Activated naive CD4-positive, alpha-beta T cell treated with anti-CD3 and anti-CD28 coated beads, Interleukin-2, amount 10 ng/mL, durations not matched to agents 7 days and 5 days (primary cell): ENCODE measurements at regions not wholly inside any gene's neighbourhood (a gene's known extent, or its start where the extent isn't known, plus 50 kb on each side); places are given as distances from the start of the nearest gene placed in this dataset.

Experiments
- CTCF ChIA-PET: fragments of 350-600 bp; sonication (Branson Sonifier 250); formaldehyde crosslinking; loops from one replicate; lab custom pipeline; 2021; ENCODE audit warnings: antibody characterized with exemption; lab: Charles Lee
- DNase-seq: peaks from one replicate; pipeline ENCODE4 v3.0.0-alpha.2; 2020
- H3K27ac Mint-ChIP-seq: one replicate; pipeline ENCODE4 v1.8.0; 2021; ENCODE audit warnings: mild to moderate bottlenecking, moderate library complexity, mixed read lengths
- H3K27me3 Mint-ChIP-seq: one replicate; pipeline ENCODE4 v1.8.0; 2021; ENCODE audit warnings: mild to moderate bottlenecking, mixed read lengths
- H3K36me3 Mint-ChIP-seq: one replicate; pipeline ENCODE4 v1.8.0; 2021; ENCODE audit warnings: mixed read lengths
- H3K4me1 Mint-ChIP-seq: one replicate; pipeline ENCODE4 v1.8.0; 2021; ENCODE audit warnings: mixed read lengths
- H3K4me3 Mint-ChIP-seq: one replicate; pipeline ENCODE4 v1.8.0; 2021; ENCODE audit warnings: mild to moderate bottlenecking, moderate library complexity, mixed read lengths
- H3K9me3 Mint-ChIP-seq: one replicate; pipeline ENCODE4 v1.8.0; 2021; ENCODE audit warnings: mixed read lengths

DNA sequence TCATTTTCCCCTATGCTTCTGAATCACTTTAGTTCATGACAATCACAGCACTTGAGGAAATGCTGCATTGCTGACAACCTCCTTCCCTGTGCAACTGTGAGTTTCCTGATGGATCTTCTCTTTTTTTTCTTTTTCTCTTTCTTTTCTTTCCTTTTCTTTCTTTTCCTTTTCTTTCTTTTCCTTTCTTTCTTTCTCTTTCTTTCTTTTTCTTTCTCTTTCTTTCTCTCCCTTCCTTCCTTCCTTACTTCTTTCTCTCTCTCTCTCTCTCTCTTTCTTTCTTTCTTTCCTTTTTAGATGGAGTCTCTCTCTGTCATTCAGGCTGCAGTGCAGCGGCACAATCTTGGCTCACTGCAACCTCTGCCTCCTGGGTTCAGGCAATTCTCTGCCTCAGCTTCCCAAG lies 247.9 kb upstream of the HTR2A start:
- no peaks in the 10 kb centered on the region for H3K4me1 Mint-ChIP-seq
- no peak for DNase-seq
- H3K9me3 Mint-ChIP-seq, result no peaks in the 10 kb centered on the region
- H3K27ac Mint-ChIP-seq, result no peak overlapping the region
- no peak overlapping the region for H3K4me3 Mint-ChIP-seq
- peaks cover 4% of the 10 kb centered on the region for H3K27me3 Mint-ChIP-seq
- H3K36me3 Mint-ChIP-seq, result no peaks in the 10 kb centered on the region
- CTCF ChIA-PET, result no interaction called here

DNA sequence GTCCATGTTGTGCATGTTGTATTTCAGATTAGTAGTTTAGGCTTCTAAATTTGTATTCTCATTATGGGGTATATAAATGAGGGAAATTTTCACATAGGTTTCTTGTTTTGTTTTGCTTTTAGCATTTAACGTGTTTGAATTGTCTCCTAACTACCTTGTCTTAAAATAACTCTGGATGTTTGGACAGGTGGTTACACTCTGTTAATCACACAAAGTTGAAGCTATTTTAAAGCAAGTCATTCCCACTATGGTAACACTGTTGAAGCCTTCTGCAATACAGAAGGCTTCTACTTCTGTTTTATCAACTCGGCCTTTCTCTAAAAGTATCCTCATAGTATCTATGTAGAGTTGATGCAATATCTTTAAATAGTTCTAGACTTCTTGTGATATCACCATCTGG lies 245.3 kb upstream of the HTR2A start:
- no peak for DNase-seq
- no peaks in the 10 kb centered on the region for H3K4me1 Mint-ChIP-seq
- H3K4me3 Mint-ChIP-seq, result no peak overlapping the region
- no peak overlapping the region for H3K27ac Mint-ChIP-seq
- peaks cover 4% of the 10 kb centered on the region for H3K27me3 Mint-ChIP-seq
- H3K36me3 Mint-ChIP-seq, result no peaks in the 10 kb centered on the region
- CTCF ChIA-PET, result no interaction called here
- no peaks in the 10 kb centered on the region for H3K9me3 Mint-ChIP-seq

DNA sequence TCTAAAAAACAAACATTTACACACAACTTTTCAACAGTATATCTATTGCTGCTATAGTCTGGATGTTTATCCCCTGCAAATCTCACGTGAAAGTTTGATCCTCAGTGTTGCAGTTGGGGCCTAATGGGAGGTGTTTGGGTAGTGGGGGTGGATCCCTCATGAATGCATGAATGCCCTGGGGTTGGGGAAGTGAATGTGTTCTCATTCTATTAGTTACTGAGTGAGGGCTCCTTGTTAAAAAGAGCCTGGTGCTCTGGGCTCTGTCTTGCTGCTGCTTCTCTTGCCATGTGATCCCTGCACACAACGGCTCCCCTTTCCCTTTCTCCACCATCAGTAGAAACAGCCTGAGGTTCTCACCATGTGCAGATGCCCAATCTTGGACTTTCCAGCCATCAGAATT lies 242.7 kb upstream of the HTR2A start:
- H3K27ac Mint-ChIP-seq, result no peak overlapping the region
- no peaks in the 10 kb centered on the region for H3K36me3 Mint-ChIP-seq
- CTCF ChIA-PET, result no interaction called here
- H3K27me3 Mint-ChIP-seq, result no peaks in the 10 kb centered on the region
- no peaks in the 10 kb centered on the region for H3K4me1 Mint-ChIP-seq
- no peak overlapping the region for H3K4me3 Mint-ChIP-seq
- DNase-seq, result no peak
- H3K9me3 Mint-ChIP-seq, result no peaks in the 10 kb centered on the region

DNA sequence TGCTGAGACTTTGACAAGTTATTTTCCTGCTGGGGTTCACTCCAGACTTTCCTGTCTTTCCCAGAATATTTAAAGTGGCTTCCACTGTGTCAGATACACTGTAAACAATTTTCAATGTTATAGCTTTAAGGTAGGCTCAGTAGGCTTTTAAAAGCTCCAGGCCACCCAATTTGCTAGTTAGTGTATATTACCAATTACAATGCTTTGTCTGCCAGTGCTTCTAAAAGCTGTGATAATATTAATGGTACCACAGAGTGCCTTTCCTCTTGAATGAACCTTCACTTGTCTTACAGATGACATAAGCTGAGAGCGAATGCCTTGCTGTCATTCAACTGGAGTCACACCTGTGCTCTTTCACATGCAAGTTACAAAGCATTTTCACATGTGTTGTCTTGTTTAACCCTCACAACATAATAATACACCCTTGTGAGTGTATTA lies 239.7 kb upstream of the HTR2A start:
- CTCF ChIA-PET, result no interaction called here
- Mint-ChIP-seq H3K9me3 (no peaks in the 10 kb centered on the region), H3K36me3 (no peaks in the 10 kb centered on the region)

DNA sequence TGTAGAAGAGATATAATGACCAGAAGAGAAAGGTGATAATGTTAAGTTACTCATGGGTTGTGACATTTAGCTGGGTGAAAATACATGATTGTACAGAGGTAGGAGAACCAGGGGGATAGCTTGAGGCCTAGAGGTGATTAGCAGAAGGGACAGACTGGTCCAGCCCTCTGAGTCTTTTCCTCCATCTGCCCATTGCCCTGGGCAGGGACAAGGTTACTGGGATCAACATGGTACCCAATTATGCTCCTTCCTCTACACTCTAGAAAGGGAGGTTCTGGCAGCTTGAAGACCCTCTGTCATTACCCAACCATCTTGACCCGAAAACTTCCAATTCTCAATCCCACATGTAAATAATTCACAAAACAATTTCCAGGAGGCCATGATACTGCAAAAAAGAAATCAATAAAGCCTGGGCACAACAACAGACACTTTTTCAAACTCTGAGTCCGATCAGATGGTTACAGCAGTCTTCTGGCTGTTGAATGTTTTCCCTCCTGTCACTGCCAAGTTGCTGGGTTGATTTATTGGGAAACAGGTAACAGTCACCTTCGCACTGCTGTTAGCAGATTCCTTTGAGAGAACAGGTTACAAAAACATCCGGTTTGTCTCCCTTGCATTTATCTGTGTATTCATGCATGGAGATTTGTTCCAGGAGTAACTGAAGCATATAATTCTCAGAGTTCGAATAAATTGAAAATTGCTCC lies 239.1 kb upstream of the HTR2A start:
- Mint-ChIP-seq H3K27ac (no peak overlapping the region), H3K4me3 (no peak overlapping the region), H3K27me3 (no peaks in the 10 kb centered on the region), H3K9me3 (no peaks in the 10 kb centered on the region), H3K4me1 (no peaks in the 10 kb centered on the region), H3K36me3 (no peaks in the 10 kb centered on the region)
- no peak for DNase-seq
- CTCF ChIA-PET, result no interaction called here

More for the DNA sequence above, 239.7 kb upstream of the HTR2A start:
- no peak for DNase-seq
- Mint-ChIP-seq H3K27me3 (no peaks in the 10 kb centered on the region), H3K27ac (no peak overlapping the region), H3K4me1 (no peaks in the 10 kb centered on the region), H3K4me3 (no peak overlapping the region)

DNA sequence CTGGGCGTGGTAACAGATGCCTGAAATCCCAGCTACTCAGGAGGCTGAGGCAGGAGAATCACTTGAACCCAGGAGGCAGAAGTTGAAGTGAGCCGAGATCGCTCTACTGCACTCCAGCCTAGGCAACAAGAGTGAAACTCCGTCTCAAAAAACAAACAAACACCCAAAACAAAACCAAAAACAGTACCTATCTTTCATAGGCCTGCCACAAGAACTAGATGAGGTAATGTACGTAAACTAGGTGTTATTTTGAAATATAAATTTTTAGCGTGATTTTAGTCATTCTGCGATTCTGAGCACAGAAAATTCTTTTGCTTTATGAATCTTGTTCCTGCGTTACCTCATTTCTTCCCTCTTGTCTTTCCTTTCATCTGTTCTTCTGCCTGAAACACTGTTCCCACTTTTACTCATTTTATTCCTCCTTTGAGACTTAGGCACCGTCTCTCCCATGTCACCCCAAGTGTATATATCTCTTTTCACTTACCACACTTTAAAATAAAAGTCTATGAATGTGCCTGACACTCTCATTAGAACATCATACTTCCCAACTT lies 238.2 kb upstream of the HTR2A start:
- no peak overlapping the region for H3K27ac Mint-ChIP-seq
- DNase-seq, result no peak
- no peak overlapping the region for H3K4me3 Mint-ChIP-seq
- no peaks in the 10 kb centered on the region for H3K9me3 Mint-ChIP-seq
- CTCF ChIA-PET, result no interaction called here
- no peaks in the 10 kb centered on the region for H3K4me1 Mint-ChIP-seq
- no peaks in the 10 kb centered on the region for H3K27me3 Mint-ChIP-seq
- no peaks in the 10 kb centered on the region for H3K36me3 Mint-ChIP-seq

DNA sequence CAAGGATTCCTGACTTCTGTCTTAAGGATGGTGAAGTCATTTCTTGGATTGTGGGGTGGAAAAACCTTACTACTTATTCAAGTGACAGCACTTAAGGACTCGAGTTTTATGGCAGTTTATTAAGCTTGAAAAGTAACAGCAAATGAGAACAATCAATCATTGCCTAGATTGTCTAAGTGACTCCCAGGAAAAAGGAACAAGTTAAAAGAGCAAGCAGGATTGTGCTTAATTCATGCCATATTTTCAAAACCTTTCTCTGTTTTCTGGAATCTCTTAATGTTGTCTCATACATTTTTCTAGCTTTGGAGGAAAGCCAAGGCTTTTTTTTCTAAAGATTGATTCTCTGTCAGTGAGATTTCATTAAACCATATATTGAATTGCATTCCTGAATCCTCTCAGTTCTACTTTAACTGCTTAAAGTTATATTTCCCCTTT lies 236.2 kb upstream of the HTR2A start:
- Mint-ChIP-seq H3K27me3 (no peaks in the 10 kb centered on the region), H3K36me3 (no peaks in the 10 kb centered on the region), H3K4me3 (no peak overlapping the region), H3K4me1 (no peaks in the 10 kb centered on the region), H3K27ac (no peak overlapping the region), H3K9me3 (no peaks in the 10 kb centered on the region)
- CTCF ChIA-PET, result no interaction called here
- no peak for DNase-seq

DNA sequence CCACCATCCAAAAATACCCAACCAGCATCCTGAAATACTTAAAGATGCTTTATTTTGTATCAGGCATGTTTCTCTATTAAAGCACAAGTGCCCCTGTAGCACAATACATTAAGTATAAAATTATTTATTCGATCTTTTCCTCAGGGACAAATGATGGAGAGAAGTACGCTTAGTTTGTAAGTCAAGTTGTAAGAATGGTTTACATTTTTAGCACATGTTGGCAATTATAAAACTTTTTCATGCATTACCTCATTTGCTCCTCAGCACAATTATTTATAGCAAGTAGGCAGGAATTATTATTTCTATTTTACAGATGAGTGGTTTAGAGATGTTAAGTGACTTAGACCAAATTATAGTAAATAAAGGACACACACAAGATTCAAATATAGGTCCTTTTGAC lies 232.6 kb upstream of the HTR2A start:
- H3K27me3 Mint-ChIP-seq, result no peaks in the 10 kb centered on the region
- no peak overlapping the region for H3K27ac Mint-ChIP-seq
- no peaks in the 10 kb centered on the region for H3K36me3 Mint-ChIP-seq
- no peaks in the 10 kb centered on the region for H3K4me1 Mint-ChIP-seq
- H3K9me3 Mint-ChIP-seq, result no peaks in the 10 kb centered on the region
- no peak overlapping the region for H3K4me3 Mint-ChIP-seq
- DNase-seq, result no peak
- CTCF ChIA-PET, result no interaction called here

DNA sequence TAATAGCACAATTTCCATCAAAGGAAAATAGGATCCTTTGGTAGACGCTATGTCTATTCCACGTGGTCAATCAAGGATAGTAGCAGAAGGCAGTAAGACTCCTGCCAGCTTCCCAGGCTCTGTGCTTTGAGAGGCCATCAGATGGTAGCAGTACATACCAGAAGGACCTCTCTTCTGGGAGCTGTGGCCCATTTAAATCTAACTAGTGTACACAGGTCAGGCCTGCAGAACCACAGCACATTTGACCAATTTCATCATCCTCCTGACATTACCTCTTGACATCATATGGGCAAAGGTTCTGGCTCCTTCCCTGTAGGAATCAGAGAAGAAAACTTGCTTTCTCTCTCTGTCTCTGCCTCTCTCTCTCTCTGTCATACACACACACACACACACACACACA lies 229.6 kb upstream of the HTR2A start:
- no peak for DNase-seq
- H3K27me3 Mint-ChIP-seq, result no peaks in the 10 kb centered on the region
- CTCF ChIA-PET, result no interaction called here
- no peaks in the 10 kb centered on the region for H3K9me3 Mint-ChIP-seq
- H3K27ac Mint-ChIP-seq, result no peak overlapping the region
- no peak overlapping the region for H3K4me3 Mint-ChIP-seq
- no peaks in the 10 kb centered on the region for H3K36me3 Mint-ChIP-seq
- no peaks in the 10 kb centered on the region for H3K4me1 Mint-ChIP-seq

DNA sequence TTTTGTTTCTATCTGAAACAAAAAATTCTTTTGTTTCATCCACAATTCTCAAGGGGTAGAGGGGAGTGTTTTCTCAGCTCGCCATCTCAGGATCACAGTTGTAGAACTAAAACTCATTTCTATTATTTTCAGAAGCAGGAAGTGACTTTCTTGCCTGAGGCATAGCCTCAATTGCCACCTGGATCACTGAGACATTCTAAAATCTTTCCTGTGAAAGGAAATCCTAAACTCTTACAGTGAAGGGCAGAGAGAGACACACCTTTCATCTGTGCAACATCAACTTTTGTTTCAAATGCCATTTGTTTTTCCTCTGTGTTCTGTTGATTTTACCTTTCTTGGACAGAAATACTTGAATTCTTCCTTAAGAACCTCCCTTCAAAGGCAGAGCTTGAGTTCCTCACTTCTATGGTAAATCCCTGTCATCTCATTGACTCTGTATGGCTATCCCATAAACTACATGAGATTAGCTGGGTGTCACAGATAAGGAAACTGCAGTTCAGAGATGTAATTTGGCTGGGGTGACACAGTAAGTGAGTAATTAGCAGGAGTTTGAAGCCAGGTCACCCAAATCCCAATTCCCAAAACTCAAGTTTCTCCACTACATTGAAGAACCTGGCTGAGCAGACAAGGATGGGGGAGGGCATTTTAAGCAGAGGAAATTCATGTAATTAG lies 224.4 kb upstream of the HTR2A start:
- no peak for DNase-seq
- Mint-ChIP-seq H3K27ac (no peak overlapping the region), H3K4me1 (no peaks in the 10 kb centered on the region), H3K36me3 (no peaks in the 10 kb centered on the region), H3K4me3 (no peak overlapping the region), H3K9me3 (no peaks in the 10 kb centered on the region), H3K27me3 (no peaks in the 10 kb centered on the region)
- CTCF ChIA-PET, result no interaction called here

DNA sequence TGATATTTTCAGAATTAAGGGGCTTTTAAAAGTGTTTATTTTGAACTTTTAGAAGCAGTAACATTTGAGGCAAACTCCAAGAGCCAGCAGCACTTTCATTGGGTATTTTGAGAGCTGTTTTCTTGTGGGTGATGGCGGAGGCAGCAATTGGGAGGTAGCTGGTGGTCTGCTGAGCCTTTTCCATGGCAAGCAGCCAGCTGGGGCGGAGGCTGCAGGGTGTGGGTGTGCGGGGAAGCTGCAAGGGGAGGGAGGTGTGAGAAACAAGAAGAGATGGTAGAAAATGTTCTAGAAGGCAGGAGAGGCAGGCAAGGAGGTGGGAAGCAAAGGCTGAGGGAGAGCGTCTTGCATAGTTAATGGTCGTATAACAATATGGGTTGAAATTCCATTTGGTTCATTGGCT lies 223.4 kb upstream of the HTR2A start:
- CTCF ChIA-PET, result no interaction called here
- Mint-ChIP-seq H3K4me1 (no peaks in the 10 kb centered on the region), H3K9me3 (no peaks in the 10 kb centered on the region), H3K27ac (no peak overlapping the region), H3K36me3 (no peaks in the 10 kb centered on the region), H3K4me3 (no peak overlapping the region), H3K27me3 (no peaks in the 10 kb centered on the region)
- no peak for DNase-seq

DNA sequence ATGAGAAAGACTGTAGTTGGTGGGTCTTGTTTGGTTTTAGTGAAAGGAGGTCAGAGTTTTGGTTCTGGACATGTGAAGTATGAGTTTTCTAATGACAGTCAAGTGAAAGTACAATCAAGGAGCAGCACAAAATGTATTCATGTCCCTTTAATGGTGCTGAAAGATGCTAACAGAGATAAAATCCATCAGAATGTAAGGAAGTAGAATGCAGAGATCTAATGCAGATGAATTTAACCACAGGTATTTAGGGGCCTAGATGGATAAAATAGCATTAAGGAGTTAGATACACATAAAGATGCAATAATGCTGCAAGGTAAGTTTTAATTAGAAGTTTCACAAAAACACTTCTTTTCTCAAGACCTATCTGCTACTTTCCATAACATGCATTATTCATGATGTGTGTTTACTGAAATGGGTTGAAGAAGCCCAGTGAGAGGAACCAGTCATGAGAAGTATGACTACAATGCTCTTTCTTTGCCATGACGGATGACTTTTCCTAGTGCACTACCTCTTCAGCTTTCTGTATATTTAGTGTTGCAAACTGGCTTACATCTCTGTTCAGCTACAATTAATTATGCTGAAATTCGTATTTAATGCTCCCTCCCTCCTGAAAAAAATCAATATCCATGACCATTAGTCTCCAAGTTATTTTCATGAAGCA lies 222.9 kb upstream of the HTR2A start:
- Mint-ChIP-seq H3K27me3 (no peaks in the 10 kb centered on the region), H3K4me1 (no peaks in the 10 kb centered on the region), H3K4me3 (no peak overlapping the region), H3K36me3 (no peaks in the 10 kb centered on the region), H3K9me3 (no peaks in the 10 kb centered on the region), H3K27ac (no peak overlapping the region)
- DNase-seq, result no peak
- CTCF ChIA-PET, result no interaction called here

DNA sequence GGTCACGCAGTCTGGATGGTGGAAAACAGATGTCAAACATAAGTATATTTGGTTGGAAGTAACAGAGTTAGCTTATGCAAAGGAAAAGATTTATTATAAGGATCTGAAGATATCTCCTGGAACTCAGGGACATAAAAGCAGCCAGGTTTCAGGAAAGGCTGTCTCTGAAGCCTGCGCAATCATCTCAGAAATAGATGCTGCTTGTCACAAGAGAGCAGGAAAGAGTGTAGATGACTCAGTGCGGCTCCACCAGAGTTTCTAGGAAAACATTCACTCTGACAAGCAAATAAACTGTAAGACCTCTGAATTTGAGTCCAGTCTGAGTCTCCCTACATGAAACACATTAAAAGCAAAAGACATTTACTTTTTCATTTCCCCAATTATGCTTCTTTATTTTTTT lies 220.4 kb upstream of the HTR2A start:
- CTCF ChIA-PET, result no interaction called here
- DNase-seq, result no peak
- Mint-ChIP-seq H3K36me3 (no peaks in the 10 kb centered on the region), H3K9me3 (no peaks in the 10 kb centered on the region), H3K4me3 (no peak overlapping the region), H3K27me3 (no peaks in the 10 kb centered on the region), H3K27ac (no peak overlapping the region), H3K4me1 (no peaks in the 10 kb centered on the region)

DNA sequence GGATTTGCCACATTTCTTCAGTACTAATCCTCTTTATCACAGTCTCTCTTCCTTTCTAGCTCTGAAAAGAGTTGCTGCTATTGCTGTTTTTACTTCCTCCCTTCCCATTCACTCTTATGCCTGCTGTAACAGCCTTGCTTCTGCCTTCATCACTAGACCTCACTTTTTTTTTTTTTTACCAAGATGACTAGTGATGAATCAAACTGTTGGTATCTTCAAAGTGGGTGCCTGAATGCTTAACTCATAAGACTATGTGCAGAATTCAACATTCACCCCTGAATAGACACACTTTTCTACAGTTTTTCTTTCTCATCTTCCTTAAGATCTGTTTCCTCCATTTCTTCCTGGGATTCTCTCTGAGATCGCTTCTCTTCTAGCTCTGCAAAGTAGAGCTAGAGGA lies 217.2 kb upstream of the HTR2A start:
- Mint-ChIP-seq H3K9me3 (no peaks in the 10 kb centered on the region), H3K4me1 (peaks cover 6% of the 10 kb centered on the region), H3K27me3 (no peaks in the 10 kb centered on the region), H3K4me3 (no peak overlapping the region), H3K36me3 (no peaks in the 10 kb centered on the region), H3K27ac (no peak overlapping the region)
- DNase-seq, result no peak
- CTCF ChIA-PET, result no interaction called here

DNA sequence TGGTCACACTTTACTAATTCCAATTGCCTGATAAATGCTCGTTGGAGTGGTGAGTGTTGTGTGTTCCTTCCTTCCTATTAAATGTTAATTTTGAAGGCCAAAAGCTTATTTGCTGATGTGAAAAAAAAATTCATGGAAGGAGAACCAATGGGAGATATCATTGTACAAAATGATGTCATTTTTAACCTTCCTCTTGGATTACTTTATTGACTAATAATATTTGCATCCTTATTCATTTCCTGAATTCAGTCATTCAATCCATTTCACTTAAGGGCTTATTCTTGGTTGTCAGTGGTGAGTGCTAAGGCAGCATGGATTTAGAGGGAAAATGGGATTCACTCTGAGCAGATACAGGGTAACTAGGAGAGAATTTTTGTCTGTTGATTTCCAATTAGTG lies 216.0 kb upstream of the HTR2A start:
- DNase-seq, result no peak
- peaks cover 12% of the 10 kb centered on the region for H3K4me1 Mint-ChIP-seq
- no peaks in the 10 kb centered on the region for H3K27me3 Mint-ChIP-seq
- H3K9me3 Mint-ChIP-seq, result no peaks in the 10 kb centered on the region
- no peaks in the 10 kb centered on the region for H3K36me3 Mint-ChIP-seq
- H3K27ac Mint-ChIP-seq, result no peak overlapping the region
- CTCF ChIA-PET, result no interaction called here
- H3K4me3 Mint-ChIP-seq, result no peak overlapping the region
